ENCODE measurements at regions not wholly inside any gene's neighbourhood (a gene's known extent, or its start where the extent isn't known, plus 50 kb on each side); places are given as distances from the start of the nearest gene placed in this dataset.

DNA sequence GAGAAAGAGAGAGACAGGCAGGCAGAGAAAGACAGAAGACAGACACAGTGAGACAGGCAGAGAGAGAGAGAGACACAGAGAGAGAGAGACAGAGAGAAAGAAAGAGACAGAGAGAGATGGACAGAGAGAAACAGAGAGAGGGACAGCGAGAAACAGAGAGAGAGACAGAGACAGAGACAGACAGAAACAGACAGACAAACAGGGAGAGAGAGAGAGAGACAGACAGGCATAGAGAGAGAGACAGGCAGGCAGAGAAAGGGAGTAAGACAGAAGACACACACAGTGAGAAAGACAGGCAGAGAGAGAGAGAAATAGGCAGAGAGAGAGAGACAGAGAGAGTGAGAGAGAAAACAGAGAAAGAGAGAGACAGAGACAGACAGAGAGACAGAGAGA is 105.3 kb upstream of the ANKRD30BL start:
- TF ChIP-seq, protein P1, sequence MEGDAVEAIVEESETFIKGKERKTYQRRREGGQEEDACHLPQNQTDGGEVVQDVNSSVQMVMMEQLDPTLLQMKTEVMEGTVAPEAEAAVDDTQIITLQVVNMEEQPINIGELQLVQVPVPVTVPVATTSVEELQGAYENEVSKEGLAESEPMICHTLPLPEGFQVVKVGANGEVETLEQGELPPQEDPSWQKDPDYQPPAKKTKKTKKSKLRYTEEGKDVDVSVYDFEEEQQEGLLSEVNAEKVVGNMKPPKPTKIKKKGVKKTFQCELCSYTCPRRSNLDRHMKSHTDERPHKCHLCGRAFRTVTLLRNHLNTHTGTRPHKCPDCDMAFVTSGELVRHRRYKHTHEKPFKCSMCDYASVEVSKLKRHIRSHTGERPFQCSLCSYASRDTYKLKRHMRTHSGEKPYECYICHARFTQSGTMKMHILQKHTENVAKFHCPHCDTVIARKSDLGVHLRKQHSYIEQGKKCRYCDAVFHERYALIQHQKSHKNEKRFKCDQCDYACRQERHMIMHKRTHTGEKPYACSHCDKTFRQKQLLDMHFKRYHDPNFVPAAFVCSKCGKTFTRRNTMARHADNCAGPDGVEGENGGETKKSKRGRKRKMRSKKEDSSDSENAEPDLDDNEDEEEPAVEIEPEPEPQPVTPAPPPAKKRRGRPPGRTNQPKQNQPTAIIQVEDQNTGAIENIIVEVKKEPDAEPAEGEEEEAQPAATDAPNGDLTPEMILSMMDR (IDR thresholded peaks at IDR 0.05): no peak
- no peak for TF ChIP-seq MXI1 (IDR thresholded peaks at IDR 0.05; ENCODE audit: low read depth, low read length)
- no peak for TF ChIP-seq POLR2AphosphoS5 (IDR thresholded peaks at IDR 0.05; ENCODE audit: low read depth, low read length)
- no peak for TF ChIP-seq EZH2phosphoT487 (IDR thresholded peaks at IDR 0.05; ENCODE audit: borderline replicate concordance, low read depth)
- TF ChIP-seq YY1 (IDR thresholded peaks at IDR 0.05; ENCODE audit: low read depth): no peak
- TF ChIP-seq GABPA (IDR thresholded peaks at IDR 0.05; ENCODE audit: low read depth): no peak
- no peak for TF ChIP-seq TAF1 (IDR thresholded peaks at IDR 0.05; ENCODE audit: borderline replicate concordance, low read depth, low read length)
